ENCODE measurements at regions not wholly inside any gene's neighbourhood (a gene's known extent, or its start where the extent isn't known, plus 50 kb on each side); places are given as distances from the start of the nearest gene placed in this dataset.

GRCh38 chr1:60998786-60999185 lies 83.6 kb upstream of the NFIA start:
- TF ChIP-seq CTCF (conservative IDR thresholded peaks at IDR 0.05; ENCODE audit: low read length) (no peak), EZH2phosphoT487 (IDR thresholded peaks at IDR 0.05; ENCODE audit: borderline replicate concordance, low read depth, low read length) (no peak)

Measured in OCI-LY7 (cell line).